ENCODE measurements at regions not wholly inside any gene's neighbourhood (a gene's known extent, or its start where the extent isn't known, plus 50 kb on each side); places are given as distances from the start of the nearest gene placed in this dataset.

DNA sequence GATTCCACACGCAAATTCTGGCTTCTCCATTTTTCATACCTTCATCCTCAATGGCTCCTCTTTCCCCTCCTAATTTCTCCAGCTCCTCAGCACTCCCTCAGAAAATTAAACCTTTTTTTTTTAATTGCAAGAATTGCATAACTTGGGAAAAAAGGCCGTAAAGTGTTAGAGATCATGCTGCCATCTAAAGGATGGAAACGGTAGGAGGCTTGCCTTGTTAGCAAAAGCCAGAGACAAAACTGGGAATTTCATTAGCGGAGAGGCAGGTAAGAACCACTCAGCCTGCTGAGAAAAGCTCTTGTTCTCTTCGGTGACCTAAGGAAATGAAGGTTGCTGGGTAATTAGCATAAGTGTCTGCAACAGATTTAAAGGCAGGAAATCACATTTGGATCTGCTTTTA lies 204.3 kb downstream of the AEBP2 start:
- POLR2A ChIA-PET = interaction anchor here (1.2 kb wide), 1 partner anchor 121 kb away, joined by 3 read pairs; no protein-coding TSS in a partner anchor

DNA sequence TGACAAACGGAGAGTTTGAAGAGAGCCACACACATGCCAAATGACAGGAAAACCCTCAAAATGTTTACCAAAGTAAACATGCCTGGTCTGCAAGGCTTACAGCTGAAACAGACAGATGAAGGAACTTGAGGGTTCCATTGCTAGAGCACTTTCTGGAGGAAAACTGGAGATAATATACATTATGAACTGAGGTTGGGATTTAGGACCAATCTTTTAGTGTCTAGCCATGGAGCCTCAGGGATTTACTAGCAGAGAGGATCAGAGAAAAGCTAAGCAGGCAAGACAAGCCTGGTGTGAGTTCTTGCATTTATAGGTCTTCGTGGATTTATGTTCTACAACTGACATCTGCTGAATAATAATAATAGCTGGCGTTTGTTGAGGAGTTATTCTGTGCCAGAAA lies 205.3 kb downstream of the AEBP2 start:
- no peak for ATAC-seq (ENCODE audit: poor library complexity)
- TF ChIP-seq CTCF (IDR thresholded peaks at IDR 0.05) = no peak
- H3K36me3 ChIP-seq (ENCODE audit: insufficient read depth, low read length) = no peaks in the 10 kb centered on the region
- ChIA-PET CTCF (no interaction called here), POLR2A (no interaction called here)
- Mint-ChIP-seq H3K27ac (no peak overlapping the region), H3K4me1 (ENCODE audit: low read depth) (no peaks in the 10 kb centered on the region), H3K4me3 (no peak overlapping the region), H3K27me3 (no peaks in the 10 kb centered on the region), H3K36me3 (ENCODE audit: low read depth) (no peaks in the 10 kb centered on the region), H3K9me3 (no peaks in the 10 kb centered on the region)
- H3K4me3 ChIP-seq (ENCODE audit: low read length) = no peak overlapping the region
- intact Hi-C loops (cut with DNase I, micrococcal nuclease) = no loop called here
- DNase-seq = no peak
- H3K4me1 ChIP-seq (ENCODE audit: insufficient read depth, low read length) = no peaks in the 10 kb centered on the region
- no peaks in the 10 kb centered on the region for H3K27me3 ChIP-seq (ENCODE audit: control insufficient read depth in 1 of 2, insufficient read depth in 2 of 2, low read length in 2 of 2)
- H3K27ac ChIP-seq (ENCODE audit: low read depth in 1 of 2, low read length in 2 of 2) = no peak overlapping the region
- no peaks in the 10 kb centered on the region for H3K9me3 ChIP-seq (ENCODE audit: control insufficient read depth in 1 of 2, insufficient read depth in 1 of 2, low read length in 2 of 2)

More for the DNA sequence above, 204.3 kb downstream of the AEBP2 start:
- no peaks in the 10 kb centered on the region for H3K9me3 Mint-ChIP-seq
- no peaks in the 10 kb centered on the region for H3K27me3 Mint-ChIP-seq
- TF ChIP-seq CTCF (IDR thresholded peaks at IDR 0.05) = no peak
- Histone ChIP-seq H3K4me3 (ENCODE audit: low read length) (no peak overlapping the region), H3K27me3 (ENCODE audit: control insufficient read depth in 1 of 2, insufficient read depth in 2 of 2, low read length in 2 of 2) (no peaks in the 10 kb centered on the region), H3K36me3 (ENCODE audit: insufficient read depth, low read length) (no peaks in the 10 kb centered on the region), H3K4me1 (ENCODE audit: insufficient read depth, low read length) (no peaks in the 10 kb centered on the region), H3K9me3 (ENCODE audit: control insufficient read depth in 1 of 2, insufficient read depth in 1 of 2, low read length in 2 of 2) (no peaks in the 10 kb centered on the region), H3K27ac (ENCODE audit: low read depth in 1 of 2, low read length in 2 of 2) (no peak overlapping the region)
- no peaks in the 10 kb centered on the region for H3K4me1 Mint-ChIP-seq (ENCODE audit: low read depth)
- DNase-seq (no peak), ATAC-seq (ENCODE audit: poor library complexity) (no peak)
- CTCF ChIA-PET = interaction anchor here (0.6 kb wide), 1 partner anchor 38 kb away, joined by 4 read pairs; no protein-coding TSS in a partner anchor
- no peak overlapping the region for H3K4me3 Mint-ChIP-seq
- H3K27ac Mint-ChIP-seq = no peak overlapping the region
- intact Hi-C loops (cut with DNase I, micrococcal nuclease) = no loop called here
- H3K36me3 Mint-ChIP-seq (ENCODE audit: low read depth) = no peaks in the 10 kb centered on the region

GRCh38 chr12:19645823-19646222 lies 206.5 kb downstream of the AEBP2 start:
- Histone ChIP-seq H3K36me3 (ENCODE audit: insufficient read depth, low read length) (no peaks in the 10 kb centered on the region), H3K9me3 (ENCODE audit: control insufficient read depth in 1 of 2, insufficient read depth in 1 of 2, low read length in 2 of 2) (no peaks in the 10 kb centered on the region), H3K4me3 (ENCODE audit: low read length) (no peak overlapping the region), H3K4me1 (ENCODE audit: insufficient read depth, low read length) (no peaks in the 10 kb centered on the region), H3K27ac (ENCODE audit: low read depth in 1 of 2, low read length in 2 of 2) (no peak overlapping the region), H3K27me3 (ENCODE audit: control insufficient read depth in 1 of 2, insufficient read depth in 2 of 2, low read length in 2 of 2) (no peaks in the 10 kb centered on the region)
- Mint-ChIP-seq H3K36me3 (ENCODE audit: low read depth) (no peaks in the 10 kb centered on the region), H3K9me3 (no peaks in the 10 kb centered on the region), H3K27me3 (no peaks in the 10 kb centered on the region), H3K27ac (no peak overlapping the region), H3K4me3 (no peak overlapping the region), H3K4me1 (ENCODE audit: low read depth) (no peaks in the 10 kb centered on the region)
- DNase-seq = no peak
- no peak for TF ChIP-seq CTCF (IDR thresholded peaks at IDR 0.05)
- CTCF ChIA-PET = no interaction called here
- intact Hi-C loops (cut with DNase I, micrococcal nuclease) = no loop called here
- POLR2A ChIA-PET = no interaction called here
- no peak for ATAC-seq (ENCODE audit: poor library complexity)

Data from CD4-positive, alpha-beta T cell (primary cell).